Head of caudate nucleus (tissue), 42 donors: ENCODE measurements at regions not wholly inside any gene's neighbourhood (a gene's known extent, or its start where the extent isn't known, plus 50 kb on each side); places are given as distances from the start of the nearest gene placed in this dataset.

Source experiments
- DNase-seq, 42 donors: peaks; one replicate each; pipeline versions ENCODE4 v3.0.0 to v3.0.0-alpha.2; 2020 to 2021; ENCODE audit warnings: mixed read lengths in 7 of 42
- intact Hi-C: fragments of 100-400 bp; cut with DNase I; formaldehyde crosslinking; loops from one replicate; pipeline ENCODE4 v1.15.0; 2022

- no peak for DNase-seq
- intact Hi-C loops = no loop called here
These were observed 158.6 kb downstream of the CYLD start for GRCh38 chr16:50900391-50900942.

- intact Hi-C loops = no loop called here
These were observed 158.1 kb downstream of the CYLD start for GRCh38 chr16:50899951-50900350.

GRCh38 chr16:50889746-50890145, 147.9 kb downstream of the CYLD start:
- intact Hi-C loops = no loop called here
- peak in 1 of 42 donors; percentile 27 for DNase-seq

More at GRCh38 chr16:50899951-50900350, 158.1 kb downstream of the CYLD start:
- DNase-seq = no peak

GRCh38 chr16:50889276-50889675, 147.4 kb downstream of the CYLD start:
- peak in 1 of 42 donors; percentile 30 for DNase-seq
- intact Hi-C loops = no loop called here

- intact Hi-C loops = no loop called here
- peak in 1 of 42 donors; percentile 32 for DNase-seq
These were observed 146.8 kb downstream of the CYLD start for GRCh38 chr16:50888486-50889261.

GRCh38 chr16:50887500-50888298, 145.8 kb downstream of the CYLD start:
- DNase-seq = peak in 1 of 42 donors; percentile 41
- intact Hi-C loops = no loop called here

GRCh38 chr16:50884066-50884860, 142.4 kb downstream of the CYLD start:
- intact Hi-C loops = no loop called here
- DNase-seq = peak in 1 of 42 donors; percentile 32

GRCh38 chr16:50881956-50882355, 140.1 kb downstream of the CYLD start:
- peak in 1 of 42 donors; percentile 27 for DNase-seq

GRCh38 chr16:50881331-50881830, 139.5 kb downstream of the CYLD start:
- intact Hi-C loops = no loop called here
- DNase-seq = peak in 1 of 42 donors; percentile 30

More at GRCh38 chr16:50881956-50882355, 140.1 kb downstream of the CYLD start:
- intact Hi-C loops = no loop called here

- peak in 1 of 42 donors; percentile 21 for DNase-seq
- intact Hi-C loops = no loop called here
These were observed 139.0 kb downstream of the CYLD start for GRCh38 chr16:50880926-50881325.

- intact Hi-C loops = no loop called here
- DNase-seq = peak in 26 of 42 donors; percentile 15 to 71 (median 43)
These were observed 138.2 kb downstream of the CYLD start for GRCh38 chr16:50879873-50880695.

- intact Hi-C loops = no loop called here
- peak in 3 of 42 donors; percentile 28 to 47 (median 43) for DNase-seq
These were observed 137.2 kb downstream of the CYLD start for GRCh38 chr16:50878966-50879615.

GRCh38 chr16:50878536-50878935, 136.7 kb downstream of the CYLD start:
- DNase-seq = no peak
- intact Hi-C loops = no loop called here

GRCh38 chr16:50876263-50876662, 134.4 kb downstream of the CYLD start:
- DNase-seq = no peak
- intact Hi-C loops = no loop called here

- peak in 2 of 42 donors; percentile 32 to 33 for DNase-seq
- intact Hi-C loops = loop anchor here (10.0 kb wide), 1 partner anchor 286 kb away; the partner anchor contains the start of gene SALL1
These were observed 126.7 kb downstream of the CYLD start for GRCh38 chr16:50868577-50868976.

- intact Hi-C loops = loop anchor here (10.0 kb wide), 1 partner anchor 288 kb away; the partner anchor contains the start of gene SALL1
- no peak for DNase-seq
These were observed 124.9 kb downstream of the CYLD start for GRCh38 chr16:50866806-50867205.

GRCh38 chr16:50864386-50864785, 122.5 kb downstream of the CYLD start:
- peak in 2 of 42 donors; percentile 21 to 31 for DNase-seq
- intact Hi-C loops = loop anchor here (10.0 kb wide), 1 partner anchor 290 kb away; the partner anchor contains the start of gene SALL1
